Neuronal stem cell (in vitro differentiated cells): ENCODE measurements at regions not wholly inside any gene's neighbourhood (a gene's known extent, or its start where the extent isn't known, plus 50 kb on each side); places are given as distances from the start of the nearest gene placed in this dataset. TPM values are rescaled to one million over a fixed set of nuclear protein-coding genes. Genes with fewer than 3 reads are reported as not detected.

Source experiments
- DNase-seq: peaks from one replicate; pipeline ENCODE4 v3.0.0-alpha.2; 2013; ENCODE audit warnings: low spot score
- H2AFZ ChIP-seq: one replicate; pipeline ENCODE4 v1.6.1; 2013; ENCODE audit warnings: mild to moderate bottlenecking, low read length, inconsistent platforms
- H2AK5ac ChIP-seq: 2 replicates; pipeline ENCODE4 v1.6.1; 2013; ENCODE audit warnings: low read depth, mild to moderate bottlenecking, inconsistent platforms, low read length, moderate library complexity, mixed read lengths
- H2BK120ac ChIP-seq: 2 replicates; pipeline ENCODE4 v1.6.1; 2013; ENCODE audit warnings: low read depth, mild to moderate bottlenecking, inconsistent platforms, low read length, moderate library complexity, mixed read lengths
- H2BK12ac ChIP-seq: one replicate; pipeline ENCODE4 v1.6.1; 2013; ENCODE audit warnings: low read length, inconsistent platforms
- H2BK15ac ChIP-seq: 2 replicates; pipeline ENCODE4 v1.6.1; 2013; ENCODE audit warnings: mild to moderate bottlenecking, low read length, inconsistent platforms, mixed read lengths
- H2BK5ac ChIP-seq: one replicate; pipeline ENCODE4 v1.6.1; 2013; ENCODE audit warnings: inconsistent platforms, mild to moderate bottlenecking, low read length, moderate library complexity
- H3K14ac ChIP-seq: one replicate; pipeline ENCODE4 v1.6.1; 2013; ENCODE audit warnings: low read length, inconsistent platforms
- H3K18ac ChIP-seq: 2 replicates; pipeline ENCODE4 v1.6.1; 2013; ENCODE audit warnings: low read length, inconsistent platforms
- H3K23ac ChIP-seq: 2 replicates; pipeline ENCODE4 v1.6.1; 2013; ENCODE audit warnings: low read depth, mild to moderate bottlenecking, mixed read lengths, low read length, inconsistent platforms; ENCODE audit not compliant: poor library complexity
- H3K27ac ChIP-seq: replicated peaks from 3 replicates; pipeline ENCODE4 v1.5.1; 2013; ENCODE audit warnings: low read length, inconsistent platforms
- H3K27me3 ChIP-seq, 3 experiments: 2 replicates each; pipeline ENCODE4 v1.6.1; 2013; ENCODE audit warnings: low read length in 3 of 3, mild to moderate bottlenecking in 2 of 3, inconsistent platforms in 1 of 3, low read depth in 1 of 3, mixed read lengths in 1 of 3, moderate library complexity in 1 of 3; ENCODE audit not compliant: control insufficient read depth in 3 of 3, insufficient read depth in 3 of 3
- H3K36me3 ChIP-seq, 2 donors: replicated peaks in 1 of 2; 2 replicates each; pipeline ENCODE4 v1.6.1; 2013; ENCODE audit warnings: low read length in 2 of 2; ENCODE audit not compliant: control insufficient read depth in 2 of 2, insufficient read depth in 2 of 2
- H3K4ac ChIP-seq: 2 replicates; pipeline ENCODE4 v1.6.1; 2013; ENCODE audit warnings: inconsistent platforms, mild to moderate bottlenecking, low read length, moderate library complexity
- H3K4me1 ChIP-seq, 2 donors: 1 replicate in 1 of 2; 2 replicates in 1 of 2; pipeline ENCODE4 v1.6.1; 2013; ENCODE audit warnings: low read length in 2 of 2, low read depth in 1 of 2; ENCODE audit not compliant: control insufficient read depth in 2 of 2, insufficient read depth in 1 of 2
- H3K4me2 ChIP-seq: one replicate; pipeline ENCODE4 v1.6.1; 2013; ENCODE audit warnings: mild to moderate bottlenecking, low read length, inconsistent platforms; ENCODE audit not compliant: insufficient read depth, poor library complexity, severe bottlenecking
- H3K4me3 ChIP-seq, 2 donors: 2 replicates each; pipeline ENCODE4 v1.5.1; 2013; ENCODE audit warnings: low read length in 2 of 2, mild to moderate bottlenecking in 2 of 2, inconsistent platforms in 1 of 2, moderate library complexity in 1 of 2
- H3K79me1 ChIP-seq: one replicate; pipeline ENCODE4 v1.6.1; 2013; ENCODE audit warnings: low read depth, mild to moderate bottlenecking, inconsistent platforms, low read length, moderate library complexity
- H3K9ac ChIP-seq: one replicate; pipeline ENCODE4 v1.6.1; 2013; ENCODE audit warnings: mild to moderate bottlenecking, low read depth, low read length, inconsistent platforms; ENCODE audit not compliant: poor library complexity
- H3K9me3 ChIP-seq, 2 donors: replicated peaks in 1 of 2; 2 replicates each; pipeline versions ENCODE3 to v1.6.1; 2013; ENCODE audit warnings: low read length in 2 of 2, mild to moderate bottlenecking in 2 of 2, inconsistent platforms in 1 of 2, low read depth in 1 of 2, mixed read lengths in 1 of 2, moderate library complexity in 1 of 2; ENCODE audit not compliant: control insufficient read depth in 2 of 2, insufficient read depth in 1 of 2
- H4K8ac ChIP-seq: one replicate; pipeline ENCODE4 v1.6.1; 2013; ENCODE audit warnings: low read depth, mild to moderate bottlenecking, inconsistent platforms, low read length, moderate library complexity
- H4K91ac ChIP-seq: one replicate; pipeline ENCODE4 v1.6.1; 2013; ENCODE audit warnings: low read length, low read depth, mild to moderate bottlenecking, inconsistent platforms; ENCODE audit not compliant: poor library complexity
- small RNA-seq: library from polyadenylated mRNA; stranded (forward); fragments of <200 nt; extraction: miRNeasy Mini kit (QIAGEN cat#:217004); gene quantifications from one replicate; pipeline ENCODE3, GENCODE V24; 2013; ENCODE audit not compliant: insufficient read depth

GRCh38 chr6:102298051-102298450 is 904.5 kb downstream of the GRIK2 start:
- Histone ChIP-seq H3K4me1 (no peaks in the 10 kb centered on the region), H3K23ac (no peak overlapping the region), H3K18ac (no peak overlapping the region), H4K8ac (no peak overlapping the region), H3K79me1 (no peaks in the 10 kb centered on the region), H3K36me3 (no peaks in the 10 kb centered on the region), H2BK5ac (no peak overlapping the region), H2BK12ac (no peak overlapping the region), H2BK15ac (no peak overlapping the region), H3K4me2 (no peak overlapping the region), H3K9me3 (peaks cover 0 to 2% of the 10 kb centered on the region in 2 donors), H3K4ac (no peak overlapping the region), H3K9ac (no peak overlapping the region), H2AFZ (no peak overlapping the region), H3K4me3 (no peak overlapping the region), H4K91ac (no peak overlapping the region), H3K27me3 (no peaks in the 10 kb centered on the region), H3K14ac (no peak overlapping the region), H2BK120ac (no peak overlapping the region), H3K27ac (no peak overlapping the region), H2AK5ac (no peak overlapping the region)
- DNase-seq, result no peak

Small RNAs in the stretch of these regions (small RNA-seq; reads per million reads assigned to genes)
- not detected for gene RF00438
